GM18498 (cell line): ENCODE measurements at regions not wholly inside any gene's neighbourhood (a gene's known extent, or its start where the extent isn't known, plus 50 kb on each side); places are given as distances from the start of the nearest gene placed in this dataset.

ENCODE experiments used
- ATAC-seq: cut with Tn5 transposase; IDR thresholded peaks from one replicate; pipeline ENCODE4 v1.9.1; 2021; ENCODE audit warnings: mild to moderate bottlenecking, moderate library complexity; ENCODE audit not compliant: unreplicated experiment

- no peak for ATAC-seq
Observed at GRCh38 chr2:220509966-220510365, 882.5 kb downstream of the SLC4A3 start.

GRCh38 chr2:220510668-220511067 is 883.2 kb downstream of the SLC4A3 start:
- no peak for ATAC-seq

GRCh38 chr2:220512419-220512818 is 885.0 kb downstream of the SLC4A3 start:
- no peak for ATAC-seq

GRCh38 chr2:220513573-220514288 is 886.3 kb downstream of the SLC4A3 start:
- no peak for ATAC-seq

- ATAC-seq, result no peak
Observed at GRCh38 chr2:220521551-220521950, 894.1 kb downstream of the SLC4A3 start.

- no peak for ATAC-seq
Observed at GRCh38 chr2:220528180-220528675, 900.8 kb downstream of the SLC4A3 start.

GRCh38 chr2:220531216-220531615 is 903.8 kb downstream of the SLC4A3 start:
- no peak for ATAC-seq

- peak; percentile 67 for ATAC-seq
Observed at GRCh38 chr2:220533485-220533884, 906.1 kb downstream of the SLC4A3 start.

- no peak for ATAC-seq
Observed at GRCh38 chr2:220539481-220539880, 912.1 kb downstream of the SLC4A3 start.

- ATAC-seq, result no peak
Observed at GRCh38 chr2:220544049-220544448, 916.6 kb downstream of the SLC4A3 start.

- no peak for ATAC-seq
Observed at GRCh38 chr2:220550995-220551700, 923.7 kb downstream of the SLC4A3 start.

- no peak for ATAC-seq
Observed at GRCh38 chr2:220552790-220553535, 925.5 kb downstream of the SLC4A3 start.

- ATAC-seq, result no peak
Observed at GRCh38 chr2:220555961-220556630, 928.7 kb downstream of the SLC4A3 start.

- ATAC-seq, result no peak
Observed at GRCh38 chr2:220556658-220557057, 929.2 kb downstream of the SLC4A3 start.

GRCh38 chr2:220560192-220560591 is 932.8 kb downstream of the SLC4A3 start:
- ATAC-seq, result no peak

GRCh38 chr2:220562375-220563140 is 935.1 kb downstream of the SLC4A3 start:
- ATAC-seq, result no peak

GRCh38 chr2:220568296-220568695 is 940.9 kb downstream of the SLC4A3 start:
- no peak for ATAC-seq

GRCh38 chr2:220569112-220569897 is 941.9 kb downstream of the SLC4A3 start:
- no peak for ATAC-seq

- ATAC-seq, result no peak
Observed at GRCh38 chr2:220572385-220572784, 945.0 kb downstream of the SLC4A3 start.
